GM12891 (cell line): ENCODE measurements at regions not wholly inside any gene's neighbourhood (a gene's known extent, or its start where the extent isn't known, plus 50 kb on each side); places are given as distances from the start of the nearest gene placed in this dataset.

Experiments
- POLR2A ChIP-seq: IDR thresholded peaks from 2 replicates; pipeline ENCODE4 v1.6.1; 2011; ENCODE audit warnings: low read depth, low read length, control low read depth
- POLR2AphosphoS5 ChIP-seq: IDR thresholded peaks from 2 replicates; pipeline ENCODE4 v1.6.1; 2011; ENCODE audit warnings: low read depth, low read length, control low read depth

DNA sequence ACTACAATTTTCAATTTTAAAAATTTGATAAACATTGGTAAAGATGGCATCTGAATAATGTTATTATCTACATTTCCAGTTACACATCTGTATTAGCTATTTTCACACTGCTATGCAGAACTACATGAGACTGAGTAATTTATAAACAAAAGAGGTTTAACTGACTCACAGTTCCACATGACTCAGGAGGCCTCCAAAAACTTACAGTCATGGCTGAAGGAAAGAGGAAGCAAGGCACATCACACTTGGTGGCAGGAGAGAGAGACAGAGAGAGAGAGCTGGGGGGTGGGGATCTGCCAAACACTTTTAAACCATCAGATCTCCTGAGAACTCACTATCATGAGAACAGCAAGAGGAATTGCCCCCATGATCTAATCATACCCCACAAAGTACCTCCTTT lies 850.0 kb downstream of the LTN1 start:
- TF ChIP-seq POLR2AphosphoS5 (no peak), POLR2A (no peak)
